Parathyroid adenoma (tissue), 2 donors: ENCODE measurements at regions not wholly inside any gene's neighbourhood (a gene's known extent, or its start where the extent isn't known, plus 50 kb on each side); places are given as distances from the start of the nearest gene placed in this dataset.
"Not testable (repeated sequence)": the region's sequence is repeated elsewhere in the genome, so short reads cannot be mapped to it uniquely, and the experiment has no call there.

Experiments used
- H2AFZ ChIP-seq: fragments of 300-600 bp; sonication (generic); one replicate; pipeline ENCODE4 v1.7.0; 2017; ENCODE audit warnings: antibody characterized with exemption, mild to moderate bottlenecking
- H3K27ac ChIP-seq: fragments of 300-600 bp; sonication (generic); one replicate; pipeline ENCODE4 v1.7.0; 2017
- H3K27me3 ChIP-seq: fragments of 300-600 bp; sonication (generic); one replicate; pipeline ENCODE4 v1.7.0; 2017; ENCODE audit warnings: low read length; ENCODE audit not compliant: control insufficient read depth, insufficient read depth
- H3K36me3 ChIP-seq: fragments of 300-600 bp; sonication (generic); one replicate; pipeline ENCODE4 v1.7.0; 2017; ENCODE audit warnings: low read length; ENCODE audit not compliant: control insufficient read depth, insufficient read depth
- H3K4me1 ChIP-seq: fragments of 300-600 bp; sonication (generic); one replicate; pipeline ENCODE4 v1.7.0; 2017; ENCODE audit warnings: control low read depth
- H3K4me2 ChIP-seq: fragments of 300-600 bp; sonication (generic); one replicate; pipeline ENCODE4 v1.7.0; 2017; ENCODE audit warnings: low read length
- H3K4me3 ChIP-seq: fragments of 300-600 bp; sonication (generic); one replicate; pipeline ENCODE4 v1.7.0; 2017; ENCODE audit warnings: low read depth, low read length
- H3K79me2 ChIP-seq: fragments of 300-600 bp; sonication (generic); one replicate; pipeline ENCODE4 v1.7.0; 2017; ENCODE audit warnings: control low read depth
- H3K9ac ChIP-seq: fragments of 300-600 bp; sonication (generic); one replicate; pipeline ENCODE4 v1.7.0; 2017; ENCODE audit warnings: mild to moderate bottlenecking
- H3K9me3 ChIP-seq: fragments of 300-600 bp; sonication (generic); one replicate; pipeline ENCODE4 v1.7.0; 2017; ENCODE audit warnings: low read length; ENCODE audit not compliant: control insufficient read depth
- TF ChIP-seq, protein P1 (sequence below): fragments of 300-600 bp; sonication (generic); IDR thresholded peaks from one replicate; pipeline ENCODE4 v1.7.0; 2017; ENCODE audit warnings: antibody characterized with exemption, mild to moderate bottlenecking
- donor health status: primary hyperparathyroidism.

DNA sequence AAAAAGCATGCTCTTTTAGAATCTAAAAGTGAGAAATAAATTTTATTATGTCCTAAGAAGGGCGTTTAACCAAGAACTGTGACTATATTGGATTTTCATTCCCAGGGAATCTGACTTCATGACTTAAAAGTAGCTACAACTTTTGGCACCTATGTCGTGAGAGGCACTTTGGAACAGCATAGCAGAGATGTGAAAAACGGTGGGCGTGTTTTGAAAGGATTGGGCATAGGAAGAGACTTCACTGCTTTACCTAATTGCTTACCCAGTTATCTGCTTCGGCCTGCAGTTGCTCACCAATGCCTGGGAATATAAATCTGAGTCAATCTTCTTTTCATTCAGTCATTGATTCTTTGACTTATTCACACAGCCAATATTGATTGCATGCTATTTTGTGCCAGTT is 363.4 kb downstream of the DNAH5 start:
- H3K4me1 ChIP-seq: no peaks in the 10 kb centered on the region
- no peak overlapping the region for H3K27ac ChIP-seq
- no peak overlapping the region for H2AFZ ChIP-seq
- H3K9me3 ChIP-seq: no peaks in the 10 kb centered on the region
- H3K9ac ChIP-seq: no peak overlapping the region
- no peak overlapping the region for H3K4me2 ChIP-seq
- TF ChIP-seq, protein P1, sequence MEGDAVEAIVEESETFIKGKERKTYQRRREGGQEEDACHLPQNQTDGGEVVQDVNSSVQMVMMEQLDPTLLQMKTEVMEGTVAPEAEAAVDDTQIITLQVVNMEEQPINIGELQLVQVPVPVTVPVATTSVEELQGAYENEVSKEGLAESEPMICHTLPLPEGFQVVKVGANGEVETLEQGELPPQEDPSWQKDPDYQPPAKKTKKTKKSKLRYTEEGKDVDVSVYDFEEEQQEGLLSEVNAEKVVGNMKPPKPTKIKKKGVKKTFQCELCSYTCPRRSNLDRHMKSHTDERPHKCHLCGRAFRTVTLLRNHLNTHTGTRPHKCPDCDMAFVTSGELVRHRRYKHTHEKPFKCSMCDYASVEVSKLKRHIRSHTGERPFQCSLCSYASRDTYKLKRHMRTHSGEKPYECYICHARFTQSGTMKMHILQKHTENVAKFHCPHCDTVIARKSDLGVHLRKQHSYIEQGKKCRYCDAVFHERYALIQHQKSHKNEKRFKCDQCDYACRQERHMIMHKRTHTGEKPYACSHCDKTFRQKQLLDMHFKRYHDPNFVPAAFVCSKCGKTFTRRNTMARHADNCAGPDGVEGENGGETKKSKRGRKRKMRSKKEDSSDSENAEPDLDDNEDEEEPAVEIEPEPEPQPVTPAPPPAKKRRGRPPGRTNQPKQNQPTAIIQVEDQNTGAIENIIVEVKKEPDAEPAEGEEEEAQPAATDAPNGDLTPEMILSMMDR: no peak
- no peaks in the 10 kb centered on the region for H3K36me3 ChIP-seq
- H3K27me3 ChIP-seq: no peaks in the 10 kb centered on the region
- H3K79me2 ChIP-seq: no peaks in the 10 kb centered on the region
- no peak overlapping the region for H3K4me3 ChIP-seq

DNA sequence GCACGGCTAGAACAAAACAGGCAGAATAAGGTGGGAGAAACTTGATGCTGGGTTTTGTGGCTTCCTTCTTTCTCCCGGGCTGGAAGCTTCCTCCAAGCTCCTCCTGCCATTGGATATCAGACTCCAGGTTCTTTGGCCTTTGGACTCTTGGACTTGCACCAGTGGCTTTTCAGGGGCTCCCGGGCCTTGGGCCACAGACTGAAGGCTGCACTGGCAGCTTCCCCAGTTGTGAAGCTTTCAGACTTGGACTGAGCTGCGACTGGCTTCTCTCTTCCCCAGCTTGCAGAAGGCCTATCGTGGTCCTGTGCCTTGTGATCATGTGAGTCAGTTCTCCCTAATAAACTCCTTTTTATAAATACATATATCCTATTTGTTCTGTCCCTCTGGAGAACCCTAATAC is 364.4 kb downstream of the DNAH5 start:
- H3K36me3 ChIP-seq: no peaks in the 10 kb centered on the region
- TF ChIP-seq, protein P1: no peak
- no peaks in the 10 kb centered on the region for H3K79me2 ChIP-seq
- H3K9ac ChIP-seq: no peak overlapping the region
- no peaks in the 10 kb centered on the region for H3K27me3 ChIP-seq
- H3K4me1 ChIP-seq: no peaks in the 10 kb centered on the region
- H2AFZ ChIP-seq: no peak overlapping the region
- no peak overlapping the region for H3K27ac ChIP-seq
- H3K9me3 ChIP-seq: no peaks in the 10 kb centered on the region
- H3K4me2 ChIP-seq: no peak overlapping the region
- H3K4me3 ChIP-seq: no peak overlapping the region

DNA sequence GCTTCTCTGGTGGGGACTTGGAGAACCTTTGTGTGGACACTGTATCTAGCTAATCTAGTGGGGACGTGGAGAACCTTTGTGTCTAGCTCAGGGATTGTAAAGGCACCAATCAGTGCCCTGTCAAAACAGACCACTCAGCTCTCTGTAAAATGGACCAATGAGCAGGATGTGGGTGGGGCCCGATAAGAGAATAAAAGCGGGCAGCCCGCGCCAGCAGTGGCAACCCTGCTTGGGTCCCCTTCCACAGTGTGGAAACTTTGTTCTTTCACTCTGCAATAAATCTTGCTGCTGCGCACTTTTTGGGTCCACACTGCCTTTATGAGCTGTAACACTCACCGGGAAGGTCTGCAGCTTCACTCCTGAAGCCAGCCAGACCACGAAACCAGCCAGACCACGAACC is 365.4 kb downstream of the DNAH5 start:
- H3K79me2 ChIP-seq, H3K9me3 ChIP-seq, H2AFZ ChIP-seq, H3K9ac ChIP-seq, H3K27me3 ChIP-seq, H3K4me3 ChIP-seq, H3K27ac ChIP-seq, H3K36me3 ChIP-seq, H3K4me1 ChIP-seq, H3K4me2 ChIP-seq: not testable (repeated sequence)

DNA sequence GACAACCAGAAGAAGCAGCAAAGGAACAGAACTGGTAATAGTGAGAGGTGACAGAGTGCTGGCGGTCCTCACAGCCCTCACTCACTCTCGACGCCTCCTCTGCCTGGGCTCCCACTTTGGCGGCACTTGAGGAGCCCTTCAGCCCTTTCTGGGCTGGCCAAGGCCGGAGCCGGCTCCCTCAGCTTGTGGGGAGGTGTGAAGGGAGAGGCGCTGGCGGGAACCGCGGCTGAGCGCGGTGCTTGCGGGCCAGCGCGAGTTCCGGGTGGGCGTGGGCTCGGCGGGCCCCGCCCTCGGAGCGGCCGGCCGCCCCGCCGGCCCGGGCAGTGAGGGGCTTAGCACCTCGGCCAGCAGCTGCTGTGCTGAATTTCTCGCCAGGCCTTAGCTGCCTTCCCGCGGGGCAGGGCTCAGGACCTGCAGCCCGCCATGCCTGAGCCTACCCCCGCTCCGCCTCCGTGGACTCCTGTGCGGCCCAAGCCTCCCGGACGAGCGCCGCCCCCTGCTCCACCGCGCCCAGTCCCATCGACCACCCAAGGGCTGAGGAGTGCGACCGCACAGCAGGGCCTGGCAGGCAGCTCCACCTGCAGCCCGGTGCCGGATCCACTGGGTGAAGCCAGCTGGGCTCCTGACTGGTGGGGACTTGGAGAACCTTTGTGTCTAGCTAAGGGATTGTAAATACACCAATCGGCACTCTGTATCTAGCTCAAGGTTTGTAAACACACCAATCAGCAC is 366.0 kb downstream of the DNAH5 start:
- H3K27me3 ChIP-seq, H3K4me3 ChIP-seq, H3K27ac ChIP-seq, H3K9me3 ChIP-seq, H3K9ac ChIP-seq, H3K4me1 ChIP-seq, H2AFZ ChIP-seq, H3K36me3 ChIP-seq, H3K79me2 ChIP-seq, H3K4me2 ChIP-seq: not testable (repeated sequence)

DNA sequence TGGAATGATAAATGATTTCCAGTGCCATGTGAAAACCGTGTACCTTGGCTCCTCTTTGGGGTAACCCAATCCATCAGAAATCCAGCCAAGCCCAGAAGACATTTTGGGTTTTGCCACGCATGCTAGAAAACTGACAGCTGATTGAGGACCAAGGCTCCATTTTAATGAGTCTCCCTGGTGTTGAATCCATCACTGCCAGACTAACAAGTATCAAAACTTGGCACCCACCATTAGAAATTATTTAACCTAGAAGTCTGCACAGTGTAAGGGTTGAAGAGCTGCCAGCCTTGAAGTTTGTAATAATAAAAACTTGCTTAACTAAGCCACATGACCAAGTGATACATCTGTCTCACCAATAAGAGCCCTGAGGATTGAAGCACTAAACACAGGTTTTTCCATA is 369.9 kb downstream of the DNAH5 start:
- H3K27ac ChIP-seq: no peak overlapping the region
- no peak overlapping the region for H2AFZ ChIP-seq
- no peak overlapping the region for H3K4me2 ChIP-seq
- H3K79me2 ChIP-seq: no peaks in the 10 kb centered on the region
- no peaks in the 10 kb centered on the region for H3K9me3 ChIP-seq
- TF ChIP-seq, protein P1: no peak
- H3K9ac ChIP-seq: no peak overlapping the region
- H3K4me3 ChIP-seq: no peak overlapping the region
- H3K27me3 ChIP-seq: no peaks in the 10 kb centered on the region
- H3K36me3 ChIP-seq: no peaks in the 10 kb centered on the region
- no peaks in the 10 kb centered on the region for H3K4me1 ChIP-seq

DNA sequence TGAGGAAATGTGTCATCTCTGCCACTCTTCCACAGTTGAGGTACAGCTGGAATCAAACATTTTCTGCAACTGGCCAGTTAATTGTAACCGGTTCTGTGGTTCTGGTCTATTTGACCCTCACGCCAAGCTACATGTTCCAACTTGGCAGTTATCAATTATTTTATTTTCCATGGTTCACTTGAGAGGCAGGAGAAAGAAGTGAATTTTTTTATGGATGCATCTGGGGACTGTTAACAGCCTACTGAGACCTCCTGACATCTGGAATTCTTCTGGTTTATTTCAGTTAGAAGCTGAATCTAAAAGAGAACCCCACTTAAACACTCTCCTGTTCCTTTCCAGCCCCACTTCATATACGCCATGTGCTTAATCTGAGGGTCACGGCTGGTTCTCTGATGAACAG is 372.3 kb downstream of the DNAH5 start:
- TF ChIP-seq, protein P1: no peak
- Histone ChIP-seq H3K4me3 (no peak overlapping the region), H3K36me3 (no peaks in the 10 kb centered on the region), H3K27me3 (no peaks in the 10 kb centered on the region), H3K4me1 (no peaks in the 10 kb centered on the region), H3K9me3 (no peaks in the 10 kb centered on the region), H2AFZ (no peak overlapping the region), H3K4me2 (no peak overlapping the region), H3K9ac (no peak overlapping the region), H3K79me2 (no peaks in the 10 kb centered on the region), H3K27ac (no peak overlapping the region)
